Duodenal mucosa (tissue), 2 donors: ENCODE measurements at regions not wholly inside any gene's neighbourhood (a gene's known extent, or its start where the extent isn't known, plus 50 kb on each side); places are given as distances from the start of the nearest gene placed in this dataset.

Experiments
- H3K27ac ChIP-seq: one replicate; pipeline ENCODE4 v1.7.0; 2013; ENCODE audit warnings: low read depth, low read length
- H3K27me3 ChIP-seq, 2 donors: one replicate each; pipeline ENCODE4 v1.7.0; 2013; ENCODE audit warnings: low read length in 2 of 2, control low read depth in 1 of 2; ENCODE audit not compliant: insufficient read depth in 2 of 2, control insufficient read depth in 1 of 2
- H3K36me3 ChIP-seq, 2 donors: one replicate each; pipeline ENCODE4 v1.7.0; 2013; ENCODE audit warnings: low read length in 2 of 2, control low read depth in 1 of 2; ENCODE audit not compliant: insufficient read depth in 2 of 2, control insufficient read depth in 1 of 2
- H3K4me1 ChIP-seq, 2 donors: one replicate each; pipeline ENCODE4 v1.7.0; 2013; ENCODE audit warnings: low read length in 2 of 2, control low read depth in 1 of 2; ENCODE audit not compliant: insufficient read depth in 2 of 2, control insufficient read depth in 1 of 2
- H3K4me3 ChIP-seq, 2 donors: one replicate each; pipeline ENCODE4 v1.7.0; 2013; ENCODE audit warnings: low read length in 2 of 2, low read depth in 1 of 2
- H3K9ac ChIP-seq, 2 donors: one replicate each; pipeline ENCODE4 v1.7.0; 2013; ENCODE audit warnings: low read length in 2 of 2, low read depth in 1 of 2
- H3K9me3 ChIP-seq, 2 donors: one replicate each; pipeline ENCODE4 v1.7.0; 2013; ENCODE audit warnings: low read length in 2 of 2, control low read depth in 1 of 2; ENCODE audit not compliant: control insufficient read depth in 1 of 2

DNA sequence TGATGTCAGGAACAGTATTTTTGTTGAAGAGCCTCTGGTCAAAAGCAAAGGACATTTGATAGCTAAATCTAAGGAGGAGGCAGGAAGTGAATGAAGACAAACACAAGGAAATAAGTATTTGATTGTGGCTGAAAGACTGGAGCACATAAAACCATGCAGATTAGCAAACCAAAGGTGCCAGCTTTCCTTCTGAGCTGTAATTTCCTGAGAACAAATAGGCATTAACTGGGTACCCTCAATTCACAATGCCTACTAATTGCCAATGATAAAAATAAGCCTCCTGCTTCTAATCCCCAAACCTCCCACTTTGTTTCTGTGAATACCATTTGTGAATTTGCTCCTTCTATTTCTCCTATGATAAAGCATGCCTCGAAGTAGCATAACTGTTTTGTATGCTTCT is 1279.6 kb upstream of the USP15 start:
- H3K27ac ChIP-seq, result no peak overlapping the region
- H3K4me1 ChIP-seq, result no peaks in the 10 kb centered on the region
- no peaks in the 10 kb centered on the region for H3K27me3 ChIP-seq
- H3K9ac ChIP-seq, result no peak overlapping the region
- no peaks in the 10 kb centered on the region for H3K36me3 ChIP-seq
- H3K9me3 ChIP-seq, result peaks cover 0 to 5% of the 10 kb centered on the region in 2 donors
- H3K4me3 ChIP-seq, result no peak overlapping the region

DNA sequence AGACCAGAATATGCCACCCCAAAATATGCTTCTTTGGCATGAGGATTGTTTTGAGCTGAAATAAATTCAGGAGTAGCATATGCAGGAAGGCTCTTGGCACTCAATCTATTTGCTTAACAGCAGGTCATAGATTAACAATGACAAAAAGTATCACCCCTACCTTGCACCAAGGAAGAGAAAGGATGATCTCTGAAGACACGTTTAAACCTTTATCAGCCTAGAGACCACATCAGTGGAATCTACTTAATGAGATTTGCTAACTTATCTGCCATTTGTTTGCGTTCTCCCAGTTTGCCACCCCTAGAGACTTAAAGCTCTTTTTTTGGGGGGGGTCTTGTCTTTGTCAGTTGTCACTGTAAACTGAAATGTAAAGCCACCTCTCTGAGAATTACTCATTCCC is 1278.7 kb upstream of the USP15 start:
- Histone ChIP-seq H3K4me3 (no peak overlapping the region), H3K27ac (no peak overlapping the region), H3K4me1 (no peaks in the 10 kb centered on the region), H3K36me3 (no peaks in the 10 kb centered on the region), H3K9me3 (peaks cover 0 to 5% of the 10 kb centered on the region in 2 donors), H3K9ac (no peak overlapping the region), H3K27me3 (no peaks in the 10 kb centered on the region)

DNA sequence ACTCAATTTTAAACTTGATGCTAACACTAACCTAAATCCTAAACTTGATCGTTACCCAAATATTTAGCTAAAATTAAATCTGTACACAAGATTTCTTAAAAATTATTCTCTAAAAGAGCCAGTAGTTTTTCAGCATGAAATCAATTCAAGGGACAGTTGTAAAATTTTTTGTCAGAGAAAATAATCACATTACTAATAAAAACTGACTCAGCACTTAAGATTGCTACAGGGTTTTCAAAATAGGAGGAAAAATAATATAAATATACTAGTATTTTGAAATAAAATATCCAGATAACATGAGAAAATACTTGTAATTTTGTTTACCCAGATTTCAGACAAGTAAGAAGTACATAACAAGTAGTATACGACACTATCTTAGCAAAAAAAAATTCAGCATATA is 1268.1 kb upstream of the USP15 start:
- Histone ChIP-seq H3K27ac (no peak overlapping the region), H3K9me3 (peaks cover 2 to 6% of the 10 kb centered on the region in 2 donors), H3K4me1 (no peaks in the 10 kb centered on the region), H3K27me3 (no peaks in the 10 kb centered on the region), H3K36me3 (no peaks in the 10 kb centered on the region), H3K4me3 (no peak overlapping the region), H3K9ac (no peak overlapping the region)

DNA sequence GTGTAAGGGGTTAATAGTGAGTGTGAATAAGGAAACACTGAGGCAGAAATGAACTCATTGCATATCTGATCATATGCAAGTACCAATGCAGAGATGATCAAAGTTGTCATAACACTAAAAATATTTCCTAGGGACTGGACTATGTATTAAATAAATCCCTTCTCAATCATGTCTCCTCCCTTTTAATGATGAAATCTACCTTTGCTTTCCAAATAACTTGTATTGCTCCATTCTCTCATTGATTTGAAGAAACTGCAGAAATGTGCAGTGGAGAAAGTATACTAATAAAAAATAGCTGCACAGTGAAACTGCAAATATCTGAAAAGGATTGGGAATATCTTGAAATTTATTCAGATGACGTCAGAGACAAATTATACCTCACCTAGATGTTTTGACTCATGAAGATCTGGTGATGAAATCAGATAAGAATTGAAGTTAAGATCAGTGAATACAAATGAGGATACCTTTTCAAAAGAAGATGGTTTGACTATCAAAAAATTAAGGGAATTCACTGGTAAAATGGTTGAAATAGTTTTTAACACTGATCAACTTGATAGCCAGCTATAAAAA is 1264.9 kb upstream of the USP15 start:
- no peaks in the 10 kb centered on the region for H3K4me1 ChIP-seq
- H3K4me3 ChIP-seq, result no peak overlapping the region
- peaks cover 3 to 10% of the 10 kb centered on the region in 2 donors for H3K9me3 ChIP-seq
- H3K27ac ChIP-seq, result no peak overlapping the region
- H3K9ac ChIP-seq, result no peak overlapping the region
- no peaks in the 10 kb centered on the region for H3K27me3 ChIP-seq
- no peaks in the 10 kb centered on the region for H3K36me3 ChIP-seq

DNA sequence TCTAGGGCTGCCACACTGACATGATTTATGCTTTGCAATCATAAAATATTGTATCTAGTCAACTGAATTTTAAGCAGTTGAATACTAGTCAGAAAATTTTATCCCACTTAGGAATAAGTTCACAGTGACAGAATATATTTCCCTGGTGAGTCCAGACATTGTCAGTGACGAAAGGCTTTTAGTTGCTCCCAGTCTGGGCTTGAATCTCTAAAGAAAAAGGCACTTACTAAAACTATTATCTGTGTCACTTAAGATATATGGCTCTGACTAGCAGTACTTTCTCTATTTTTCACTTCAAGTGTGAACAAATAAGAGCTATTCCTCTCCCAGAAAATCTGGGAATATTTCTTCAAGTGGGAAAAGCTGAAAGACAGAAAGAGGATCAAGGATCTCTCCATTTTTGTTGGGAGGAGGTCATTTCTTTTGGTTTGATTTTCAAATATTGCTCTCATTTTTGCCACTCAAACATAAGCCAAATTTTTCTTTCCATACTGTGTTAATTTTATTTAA is 1262.3 kb upstream of the USP15 start:
- Histone ChIP-seq H3K4me3 (no peak overlapping the region), H3K9me3 (peaks cover 3 to 10% of the 10 kb centered on the region in 2 donors), H3K27ac (no peak overlapping the region), H3K9ac (no peak overlapping the region), H3K36me3 (no peaks in the 10 kb centered on the region), H3K4me1 (no peaks in the 10 kb centered on the region), H3K27me3 (no peaks in the 10 kb centered on the region)

DNA sequence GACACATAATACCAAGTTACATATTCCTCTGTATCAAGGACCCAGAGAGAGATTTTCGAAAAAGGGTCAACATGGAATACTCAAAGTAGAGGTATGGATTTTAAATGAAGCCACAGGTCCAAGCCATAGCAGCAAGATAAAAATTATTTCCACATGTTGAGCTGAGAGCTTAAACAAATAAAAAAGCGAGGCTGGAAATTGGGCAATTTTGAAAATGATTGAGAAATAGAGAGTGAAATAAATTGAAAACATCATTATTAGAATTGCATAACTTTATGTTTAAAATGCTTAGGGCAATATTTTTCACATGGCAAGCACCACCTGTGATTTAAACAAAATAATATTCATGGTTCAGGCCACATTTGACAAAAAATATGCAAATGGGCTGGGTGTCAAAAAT is 1251.0 kb upstream of the USP15 start:
- Histone ChIP-seq H3K27me3 (no peaks in the 10 kb centered on the region), H3K9me3 (peaks cover 3 to 6% of the 10 kb centered on the region in 2 donors), H3K4me1 (no peaks in the 10 kb centered on the region), H3K9ac (no peak overlapping the region), H3K4me3 (no peak overlapping the region), H3K36me3 (no peaks in the 10 kb centered on the region), H3K27ac (no peak overlapping the region)

DNA sequence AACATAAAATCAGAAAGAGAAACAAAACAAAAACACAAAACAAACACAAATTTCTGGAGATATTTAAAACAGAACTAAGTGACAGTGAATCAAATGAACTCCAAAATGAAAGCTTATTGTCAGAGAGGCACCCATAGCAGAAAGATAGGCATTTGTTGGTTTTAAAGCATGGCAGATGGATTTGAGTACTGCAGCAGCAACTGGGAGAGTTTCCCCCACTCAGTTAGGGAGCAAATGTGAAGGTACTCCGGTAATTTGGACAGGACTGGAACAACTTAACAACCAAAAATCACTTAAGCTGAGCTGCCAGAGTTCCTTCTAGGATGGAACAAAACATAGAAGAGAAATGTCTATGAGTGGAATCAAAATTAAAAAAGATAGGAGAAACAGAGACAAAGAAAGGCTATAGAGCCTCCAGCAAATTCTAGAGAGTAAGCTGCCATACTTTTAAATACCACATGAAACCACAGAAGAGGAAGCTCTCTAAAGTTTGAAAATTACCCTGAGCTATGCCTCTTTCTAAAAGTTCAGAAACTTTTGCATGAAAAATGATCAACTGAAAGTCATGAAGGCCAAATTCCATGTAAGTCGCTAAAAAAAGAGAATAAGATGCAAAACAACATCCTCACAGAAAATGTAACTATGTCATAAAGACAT is 1248.3 kb upstream of the USP15 start:
- Histone ChIP-seq H3K4me1 (no peaks in the 10 kb centered on the region), H3K9ac (no peak overlapping the region), H3K27ac (no peak overlapping the region), H3K4me3 (no peak overlapping the region), H3K9me3 (peaks cover 0 to 12% of the 10 kb centered on the region in 2 donors), H3K27me3 (no peaks in the 10 kb centered on the region), H3K36me3 (no peaks in the 10 kb centered on the region)

DNA sequence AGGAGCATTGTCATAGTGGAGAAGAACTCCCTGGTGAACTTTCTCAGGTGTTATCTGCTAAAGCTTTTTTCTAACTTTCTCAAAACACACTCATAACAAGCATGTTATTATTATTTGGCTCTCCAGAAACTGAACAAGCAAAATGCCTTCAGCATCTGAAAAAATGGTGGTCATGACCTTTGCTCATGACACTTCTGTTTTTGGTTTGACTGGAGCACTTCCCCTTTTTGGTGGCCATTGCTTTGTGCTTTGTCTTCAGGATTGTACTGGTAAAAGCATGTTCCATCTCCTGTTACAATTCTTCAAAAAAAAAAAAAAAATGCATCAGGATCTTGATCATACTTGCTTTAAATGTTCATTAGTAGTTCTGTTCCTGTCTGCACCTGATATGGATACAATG is 1241.6 kb upstream of the USP15 start:
- no peak overlapping the region for H3K9ac ChIP-seq
- H3K4me1 ChIP-seq, result no peaks in the 10 kb centered on the region
- H3K9me3 ChIP-seq, result peaks cover 5 to 13% of the 10 kb centered on the region in 2 donors
- H3K27ac ChIP-seq, result no peak overlapping the region
- no peaks in the 10 kb centered on the region for H3K36me3 ChIP-seq
- no peak overlapping the region for H3K4me3 ChIP-seq
- H3K27me3 ChIP-seq, result no peaks in the 10 kb centered on the region

DNA sequence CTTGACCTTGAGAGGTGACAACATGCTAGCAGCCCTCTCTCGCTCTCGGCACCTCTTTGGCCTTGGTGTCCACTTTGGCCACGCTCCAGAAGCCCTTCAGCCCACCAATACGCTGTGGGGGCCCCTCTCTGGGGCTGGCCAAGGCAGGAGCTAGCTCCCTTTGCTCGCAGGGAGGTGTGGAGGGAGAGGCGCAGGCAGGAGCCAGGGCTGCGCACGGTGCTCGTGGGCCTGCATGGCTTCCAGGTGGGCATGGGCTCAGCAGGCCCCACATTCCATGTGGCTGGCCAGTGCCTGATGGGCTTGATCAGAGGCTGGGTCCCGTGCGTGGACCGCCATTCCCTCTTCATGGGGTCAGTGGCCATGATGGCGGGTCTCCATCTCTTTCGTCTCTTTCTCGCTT is 1237.0 kb upstream of the USP15 start:
- H3K36me3 ChIP-seq, result no peaks in the 10 kb centered on the region
- no peaks in the 10 kb centered on the region for H3K4me1 ChIP-seq
- H3K9ac ChIP-seq, result no peak overlapping the region
- H3K4me3 ChIP-seq, result no peak overlapping the region
- H3K27me3 ChIP-seq, result no peaks in the 10 kb centered on the region
- H3K27ac ChIP-seq, result no peak overlapping the region
- peaks cover 11 to 14% of the 10 kb centered on the region in 2 donors for H3K9me3 ChIP-seq

DNA sequence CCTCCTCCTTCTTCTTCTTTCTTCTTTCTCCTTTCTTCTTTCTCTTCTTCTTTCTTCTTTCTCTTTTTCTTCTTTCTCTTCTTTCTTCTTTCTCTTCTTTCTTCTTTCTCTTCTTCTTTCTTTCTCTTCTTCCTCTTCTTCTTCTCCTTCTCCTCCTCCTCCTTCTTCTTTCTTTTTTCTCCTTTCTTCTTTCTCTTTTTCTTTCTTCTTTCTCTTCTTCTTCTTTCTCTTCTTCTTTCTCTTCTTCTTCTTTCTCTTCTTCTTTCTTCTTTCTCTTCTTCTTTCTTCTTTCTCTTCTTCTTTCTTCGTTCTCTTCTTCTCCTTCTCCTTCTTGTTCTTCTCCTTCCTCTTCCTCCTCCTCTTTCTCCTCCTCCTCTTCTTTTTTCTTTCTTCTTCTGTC is 1230.7 kb upstream of the USP15 start:
- Histone ChIP-seq H3K4me1 (no peaks in the 10 kb centered on the region), H3K4me3 (no peak overlapping the region), H3K9me3 (peaks cover 5 to 10% of the 10 kb centered on the region in 2 donors), H3K27ac (no peak overlapping the region), H3K36me3 (no peaks in the 10 kb centered on the region), H3K27me3 (no peaks in the 10 kb centered on the region), H3K9ac (no peak overlapping the region)
